ENCODE measurements at regions not wholly inside any gene's neighbourhood (a gene's known extent, or its start where the extent isn't known, plus 50 kb on each side); places are given as distances from the start of the nearest gene placed in this dataset.
A peak's percentile ranks its signal among the peaks of the same experiment; 100 is the strongest.
"Not testable (repeated sequence)": the region's sequence is repeated elsewhere in the genome, so short reads cannot be mapped to it uniquely, and the experiment has no call there.

DNA sequence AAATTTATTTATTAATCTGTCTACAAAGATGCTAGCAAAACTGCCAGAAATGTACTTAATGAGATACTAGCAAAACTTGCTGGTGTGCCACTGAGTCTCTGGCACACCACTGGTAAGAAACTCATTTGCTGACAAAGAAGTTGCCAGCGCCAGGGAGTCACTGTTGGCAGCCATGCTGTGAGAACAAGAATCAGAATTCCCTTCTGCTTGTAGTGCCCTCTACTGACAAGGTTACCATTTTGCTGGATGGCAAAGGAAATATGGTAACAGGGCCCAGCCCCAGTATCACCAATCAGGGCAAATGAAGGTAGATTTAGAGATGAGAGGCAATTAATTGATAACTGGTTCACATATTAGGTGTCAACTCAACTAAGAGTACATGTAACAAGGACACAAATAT is 750.1 kb upstream of the ADGRL3 start:
- no peak for DNase-seq

DNA sequence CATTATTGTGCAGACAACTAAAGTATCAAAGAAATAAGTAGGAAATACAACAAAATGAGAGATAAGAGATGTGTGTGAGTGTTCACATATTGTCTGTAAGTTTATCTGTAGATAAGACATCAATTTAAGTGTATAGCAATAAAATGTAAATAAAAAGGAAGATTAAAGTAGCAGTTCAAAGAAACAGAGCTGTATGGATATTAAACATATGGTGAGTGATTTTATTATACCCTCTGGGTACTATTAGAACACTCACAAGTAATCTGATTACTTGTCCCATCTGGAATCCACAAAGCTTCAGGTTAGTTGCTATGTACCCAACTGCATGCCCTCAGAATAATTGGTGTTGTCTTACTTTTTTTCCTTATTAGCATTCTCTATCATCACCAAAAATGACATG is 747.9 kb upstream of the ADGRL3 start:
- no peak for DNase-seq

DNA sequence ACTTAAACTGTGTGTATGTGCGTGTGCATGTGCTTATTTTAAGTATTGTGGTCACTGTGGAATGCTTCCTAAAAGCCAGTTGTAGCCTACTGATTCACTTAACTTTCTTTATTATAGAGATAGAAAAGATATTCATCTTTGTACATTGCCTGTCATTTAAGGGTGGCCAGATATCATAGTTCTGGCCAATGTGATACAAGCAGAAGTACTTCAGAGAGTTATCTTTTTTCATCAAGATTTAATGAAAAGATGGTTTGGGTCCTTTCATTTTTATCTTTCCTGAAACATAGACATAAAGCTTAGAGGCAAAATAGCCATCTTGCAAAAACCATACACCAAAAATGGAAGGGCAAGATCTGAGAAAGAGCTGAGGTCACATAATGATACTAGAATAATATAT is 744.7 kb upstream of the ADGRL3 start:
- no peak for DNase-seq

DNA sequence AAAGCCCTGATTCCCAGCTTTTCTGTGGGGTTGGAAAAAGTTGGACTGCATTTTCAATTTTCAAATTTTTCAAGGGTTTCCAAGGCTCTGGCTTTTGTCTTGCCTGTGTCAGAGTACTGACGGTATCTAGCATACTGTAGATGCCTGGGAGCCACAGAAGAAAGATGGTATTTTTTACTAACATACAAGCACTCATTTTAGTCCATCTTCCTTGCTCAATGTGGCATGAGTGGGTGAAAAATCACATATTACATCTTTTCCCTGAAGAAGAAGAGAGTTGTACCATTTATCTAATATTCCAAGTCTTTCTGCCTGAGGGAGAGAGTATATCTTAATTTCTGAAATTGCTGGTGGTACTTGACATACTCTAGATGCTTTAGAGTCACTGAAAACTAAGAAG is 738.6 kb upstream of the ADGRL3 start:
- no peak for DNase-seq

- DNase-seq: no peak
Observed at GRCh38 chr4:60463857-60464502, 736.1 kb upstream of the ADGRL3 start.

DNA sequence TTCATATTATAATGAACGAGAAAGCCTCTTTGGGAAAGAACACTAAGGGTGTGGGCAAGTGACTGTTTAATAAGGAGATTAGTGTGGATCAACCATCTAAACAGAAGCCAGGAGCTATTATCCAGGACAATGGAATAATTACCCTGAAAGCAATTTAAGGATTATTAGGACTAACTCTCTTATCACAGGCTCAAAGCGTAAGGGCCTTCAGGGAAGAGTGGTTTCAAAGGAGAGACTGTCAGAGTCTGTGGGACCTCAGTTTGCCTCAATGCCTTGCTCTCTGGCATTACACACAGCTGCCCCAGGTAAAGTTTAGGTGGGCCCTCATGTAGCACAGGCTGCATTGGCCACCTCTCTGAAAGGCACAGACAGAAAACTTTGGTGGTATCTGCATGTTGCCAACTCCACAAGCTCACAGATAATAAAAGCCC is 717.2 kb upstream of the ADGRL3 start:
- no peak for DNase-seq

GRCh38 chr4:60485276-60485675 is 714.9 kb upstream of the ADGRL3 start:
- no peak for DNase-seq

DNA sequence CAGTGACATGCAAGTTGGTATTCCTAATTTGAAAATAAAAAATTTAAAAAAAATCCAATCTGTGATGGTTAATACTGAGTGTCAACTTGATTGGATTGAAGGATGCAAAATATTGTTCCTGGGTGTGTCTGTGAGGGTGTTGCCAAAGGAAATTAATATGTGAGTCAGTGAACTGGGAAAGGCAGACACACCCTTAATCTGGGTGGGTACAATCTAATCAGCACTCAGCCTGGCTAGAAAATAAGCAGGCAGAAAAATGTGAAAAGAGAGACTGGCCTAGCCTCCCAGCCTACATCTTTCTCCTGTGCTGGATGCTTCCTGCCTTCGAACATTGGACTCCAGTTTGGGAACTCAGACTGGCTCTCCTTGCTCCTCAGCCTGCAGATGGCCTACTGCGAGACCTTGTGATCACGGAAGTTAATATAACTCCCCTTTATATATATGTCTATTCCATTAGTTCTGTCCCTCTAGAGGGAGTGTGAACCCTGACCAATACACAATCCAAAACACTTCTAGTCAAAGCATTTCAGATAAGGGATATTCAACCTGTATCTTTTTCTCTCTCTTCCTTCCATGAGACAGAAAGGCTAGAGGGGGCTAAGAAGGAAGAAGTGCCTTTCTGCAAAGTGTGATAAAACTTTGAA is 712.9 kb upstream of the ADGRL3 start:
- DNase-seq: not testable (repeated sequence)

- DNase-seq: no peak
Observed at GRCh38 chr4:60500810-60501209, 699.3 kb upstream of the ADGRL3 start.

DNA sequence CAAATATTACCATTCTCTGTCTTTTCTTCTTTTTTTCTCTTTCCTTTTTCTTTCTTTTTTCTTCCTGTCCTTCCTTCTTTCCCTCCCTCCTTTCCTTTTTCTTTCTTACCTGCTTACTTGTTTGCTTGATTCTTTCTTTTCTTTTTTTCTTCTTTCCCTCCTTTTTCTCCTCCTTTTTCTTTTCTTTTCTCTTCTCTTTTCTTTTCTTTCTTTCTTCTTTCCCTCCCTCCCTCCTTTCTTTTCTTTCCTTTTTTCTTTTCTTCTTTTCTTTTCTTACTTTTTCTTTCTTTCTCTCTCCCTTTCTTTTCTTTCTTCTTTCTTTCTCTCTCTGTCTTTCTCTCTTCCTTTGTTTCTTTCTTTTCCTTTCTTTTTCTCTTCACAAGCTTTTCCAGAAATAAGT is 697.4 kb upstream of the ADGRL3 start:
- DNase-seq: no peak

DNA sequence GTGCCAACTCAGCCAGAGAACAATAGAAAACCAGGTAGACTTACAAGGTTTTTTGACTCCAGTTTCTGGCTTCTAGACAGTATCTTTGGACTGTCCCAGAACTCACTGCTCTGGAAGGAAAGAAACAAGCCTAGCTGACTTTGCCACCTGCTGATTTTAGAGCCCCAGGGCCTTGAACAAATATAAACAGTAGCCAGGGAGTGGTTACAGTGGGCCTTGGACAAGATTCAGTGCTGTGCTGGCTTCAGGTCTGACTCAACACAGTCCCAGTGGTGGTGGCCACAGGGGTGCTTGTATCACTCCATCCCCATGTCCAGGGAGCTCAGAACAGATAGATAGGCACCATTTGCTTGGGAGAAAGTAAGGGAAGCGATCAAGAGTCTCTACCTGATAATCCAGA is 694.1 kb upstream of the ADGRL3 start:
- no peak for DNase-seq

DNA sequence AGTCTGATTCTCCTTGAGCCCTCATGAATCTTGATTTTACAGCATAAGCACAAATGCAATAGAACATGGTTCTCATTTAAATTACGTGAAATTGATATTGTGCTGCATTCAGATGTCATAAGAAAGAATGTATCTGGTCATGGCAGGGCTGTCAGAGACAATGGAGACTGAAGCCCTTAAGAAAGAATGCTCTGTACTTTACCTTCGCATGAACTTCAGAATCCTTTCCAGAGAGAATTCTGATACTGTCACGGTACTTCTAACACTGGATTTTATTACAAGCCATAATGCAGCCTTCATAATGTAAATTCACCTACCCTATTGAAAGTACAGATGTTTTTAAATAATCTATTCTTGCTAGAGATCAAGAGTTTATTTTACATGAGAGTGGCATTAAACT is 677.9 kb upstream of the ADGRL3 start:
- no peak for DNase-seq

DNA sequence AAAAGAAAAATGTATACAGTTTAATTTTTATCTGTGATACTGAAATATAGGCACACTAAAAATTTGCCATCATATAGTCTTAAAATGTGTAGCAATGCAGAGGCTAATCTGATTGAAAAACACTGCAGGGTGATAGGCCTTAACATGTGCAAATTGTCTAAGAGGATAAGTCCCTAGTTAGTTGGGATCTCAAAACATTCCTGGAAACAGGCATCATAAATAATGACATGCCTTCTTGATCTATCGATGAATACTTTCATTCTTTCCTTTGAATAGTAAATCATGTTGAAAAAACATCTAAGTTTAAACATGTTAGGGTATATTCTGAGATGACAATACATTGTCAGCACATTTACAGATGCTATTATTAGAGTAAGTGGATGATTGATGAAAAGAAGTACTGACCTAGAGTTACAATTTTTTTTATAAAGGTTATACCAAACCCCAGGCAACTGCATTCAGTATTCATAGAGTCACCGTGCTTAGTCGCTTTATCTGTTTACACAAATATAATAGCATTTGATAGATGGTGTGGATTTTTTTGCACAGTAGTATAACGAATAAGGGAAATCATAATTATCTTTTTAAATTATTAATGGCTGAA is 668.2 kb upstream of the ADGRL3 start:
- no peak for DNase-seq

DNA sequence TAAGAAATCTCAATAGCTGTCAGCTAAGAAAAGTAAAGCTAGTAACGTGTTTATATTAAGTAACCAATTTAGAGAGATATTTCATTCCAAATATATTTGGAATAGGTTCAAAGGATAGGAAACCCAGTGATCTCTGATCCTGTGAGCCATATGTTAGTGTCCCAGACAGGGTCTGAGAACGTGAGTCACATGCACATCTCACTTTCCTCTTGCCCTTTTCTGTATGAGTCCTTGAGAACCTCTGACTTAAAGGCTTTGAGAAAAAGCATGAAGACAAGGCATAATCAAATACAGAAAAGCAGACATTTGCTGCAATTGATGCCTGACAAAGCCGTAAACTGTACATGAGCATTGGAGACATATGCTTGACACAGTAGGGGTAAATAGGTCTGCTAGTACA is 655.1 kb upstream of the ADGRL3 start:
- DNase-seq: no peak

DNA sequence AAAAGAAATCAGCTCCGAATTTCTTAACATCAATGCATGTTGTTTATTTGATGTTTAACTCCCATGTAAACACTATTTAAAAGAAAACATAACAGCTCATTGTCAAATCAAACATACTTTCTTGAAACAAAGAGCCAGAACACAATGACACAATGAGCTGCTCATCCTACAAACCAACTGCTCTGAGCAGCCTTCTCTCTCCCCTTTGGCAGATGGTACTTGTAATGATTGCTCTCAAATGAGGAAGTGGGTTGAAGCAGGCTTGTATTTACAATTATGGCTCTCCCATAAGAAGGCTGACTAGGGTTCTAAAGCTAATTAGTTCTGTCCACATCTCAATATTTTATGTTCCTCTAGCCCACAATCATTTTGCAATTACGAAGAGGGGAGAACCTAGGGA is 637.8 kb upstream of the ADGRL3 start:
- DNase-seq: peak in 2 of 56 donors; percentile 1 to 4

GRCh38 chr4:60565558-60565957 is 634.6 kb upstream of the ADGRL3 start:
- DNase-seq: no peak

DNA sequence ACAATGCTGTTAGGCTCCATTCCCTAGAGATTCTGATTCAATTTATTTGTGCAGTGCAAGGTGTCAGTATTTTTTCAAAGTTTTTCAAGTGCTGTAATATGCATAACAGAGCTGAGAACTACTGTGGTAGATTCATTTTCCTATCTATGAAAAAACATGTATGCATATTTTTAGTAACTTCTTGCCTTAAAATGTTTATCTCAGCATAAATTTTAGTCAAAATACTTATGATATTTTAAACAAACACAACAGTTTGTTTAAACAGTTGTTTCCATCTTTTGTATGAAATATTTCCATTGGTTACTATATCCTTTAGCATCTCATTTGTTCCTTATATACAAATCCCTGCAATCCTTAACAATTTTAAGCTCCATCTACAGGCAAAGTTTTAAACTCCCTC is 624.8 kb upstream of the ADGRL3 start:
- DNase-seq: no peak

- no peak for DNase-seq
Observed at GRCh38 chr4:60579335-60579734, 620.8 kb upstream of the ADGRL3 start.

- DNase-seq: no peak
Observed at GRCh38 chr4:60581919-60582536, 618.1 kb upstream of the ADGRL3 start.

DNA sequence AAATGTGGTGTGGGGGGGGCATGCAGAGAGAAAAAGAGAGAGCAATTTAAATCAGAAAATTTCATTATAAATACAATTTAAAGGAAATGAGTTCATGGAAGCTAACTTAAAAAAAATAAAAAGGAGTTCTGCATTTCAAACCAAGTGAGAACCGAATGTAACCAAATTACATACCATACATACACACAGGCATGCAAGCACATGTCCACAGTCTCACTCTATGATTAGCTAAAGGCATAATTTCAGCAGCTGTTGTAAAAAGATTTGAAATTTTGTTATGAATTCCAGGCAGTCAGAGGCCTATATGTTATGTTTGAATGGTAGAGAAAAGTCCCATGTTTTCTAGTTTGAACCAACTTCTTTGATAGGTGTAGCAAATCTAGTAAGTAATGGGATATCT is 611.6 kb upstream of the ADGRL3 start:
- DNase-seq: no peak

GRCh38 chr4:60589425-60589824 is 610.7 kb upstream of the ADGRL3 start:
- no peak for DNase-seq

GRCh38 chr4:60590116-60590515 is 610.0 kb upstream of the ADGRL3 start:
- no peak for DNase-seq

Data from amygdala (tissue), 56 donors.